WERI-Rb-1 (cell line): ENCODE measurements at regions not wholly inside any gene's neighbourhood (a gene's known extent, or its start where the extent isn't known, plus 50 kb on each side); places are given as distances from the start of the nearest gene placed in this dataset.

Source experiments
- DNase-seq: peaks from one replicate; pipeline ENCODE4 v3.0.0-alpha.2; 2020
- H3K27ac ChIP-seq: fragments of 250-450 bp; sonication (Bioruptor Pico); 2 replicates; pipeline ENCODE4 v1.5.1; 2020; ENCODE audit warnings: mild to moderate bottlenecking, moderate library complexity
- H3K27me3 ChIP-seq: fragments of 250-450 bp; sonication (Bioruptor Pico); 2 replicates; pipeline ENCODE4 v1.5.1; 2021; ENCODE audit warnings: mild to moderate bottlenecking, low read depth, moderate library complexity; ENCODE audit not compliant: insufficient read depth, severe bottlenecking
- H3K36me3 ChIP-seq: fragments of 250-450 bp; sonication (Bioruptor Pico); 2 replicates; pipeline ENCODE4 v1.5.1; 2020; ENCODE audit warnings: mild to moderate bottlenecking, moderate library complexity
- H3K4me3 ChIP-seq: 2 replicates; pipeline ENCODE4 v1.5.1; 2011; ENCODE audit warnings: low read depth, mild to moderate bottlenecking, control low read depth, low read length
- H3K9me3 ChIP-seq: fragments of 250-450 bp; sonication (Bioruptor Pico); 2 replicates; pipeline ENCODE4 v1.5.1; 2021; ENCODE audit warnings: mild to moderate bottlenecking, moderate library complexity; ENCODE audit not compliant: severe bottlenecking
- TF ChIP-seq, protein P1 (sequence below): IDR thresholded peaks from 2 replicates; pipeline ENCODE4 v1.5.1; 2011; ENCODE audit warnings: low read depth, mild to moderate bottlenecking, control low read depth, inconsistent platforms, low read length

DNA sequence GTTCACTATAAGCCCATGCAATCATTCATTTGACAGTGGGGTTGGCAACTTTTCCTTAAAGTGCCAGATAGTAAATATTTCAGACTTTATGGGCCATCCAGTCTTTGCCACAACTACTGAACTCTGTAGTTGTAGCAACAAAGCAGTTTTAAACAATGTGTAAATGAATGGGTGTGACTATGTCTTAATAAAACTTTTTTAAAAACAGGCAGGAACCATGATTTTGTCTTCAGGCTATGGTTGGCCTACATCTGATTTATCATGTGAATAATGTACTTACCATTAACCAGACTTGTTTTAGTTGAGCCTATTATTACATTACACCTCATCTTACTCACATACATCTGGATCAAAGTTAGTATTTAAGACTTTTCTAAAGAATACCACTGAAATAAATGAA lies 361.6 kb downstream of the GABRG2 start:
- TF ChIP-seq, protein P1, sequence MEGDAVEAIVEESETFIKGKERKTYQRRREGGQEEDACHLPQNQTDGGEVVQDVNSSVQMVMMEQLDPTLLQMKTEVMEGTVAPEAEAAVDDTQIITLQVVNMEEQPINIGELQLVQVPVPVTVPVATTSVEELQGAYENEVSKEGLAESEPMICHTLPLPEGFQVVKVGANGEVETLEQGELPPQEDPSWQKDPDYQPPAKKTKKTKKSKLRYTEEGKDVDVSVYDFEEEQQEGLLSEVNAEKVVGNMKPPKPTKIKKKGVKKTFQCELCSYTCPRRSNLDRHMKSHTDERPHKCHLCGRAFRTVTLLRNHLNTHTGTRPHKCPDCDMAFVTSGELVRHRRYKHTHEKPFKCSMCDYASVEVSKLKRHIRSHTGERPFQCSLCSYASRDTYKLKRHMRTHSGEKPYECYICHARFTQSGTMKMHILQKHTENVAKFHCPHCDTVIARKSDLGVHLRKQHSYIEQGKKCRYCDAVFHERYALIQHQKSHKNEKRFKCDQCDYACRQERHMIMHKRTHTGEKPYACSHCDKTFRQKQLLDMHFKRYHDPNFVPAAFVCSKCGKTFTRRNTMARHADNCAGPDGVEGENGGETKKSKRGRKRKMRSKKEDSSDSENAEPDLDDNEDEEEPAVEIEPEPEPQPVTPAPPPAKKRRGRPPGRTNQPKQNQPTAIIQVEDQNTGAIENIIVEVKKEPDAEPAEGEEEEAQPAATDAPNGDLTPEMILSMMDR, result no peak
- no peak overlapping the region for H3K4me3 ChIP-seq
- no peaks in the 10 kb centered on the region for H3K36me3 ChIP-seq
- H3K9me3 ChIP-seq, result no peaks in the 10 kb centered on the region
- H3K27ac ChIP-seq, result no peak overlapping the region
- DNase-seq, result no peak
- H3K27me3 ChIP-seq, result peaks cover 19% of the 10 kb centered on the region

DNA sequence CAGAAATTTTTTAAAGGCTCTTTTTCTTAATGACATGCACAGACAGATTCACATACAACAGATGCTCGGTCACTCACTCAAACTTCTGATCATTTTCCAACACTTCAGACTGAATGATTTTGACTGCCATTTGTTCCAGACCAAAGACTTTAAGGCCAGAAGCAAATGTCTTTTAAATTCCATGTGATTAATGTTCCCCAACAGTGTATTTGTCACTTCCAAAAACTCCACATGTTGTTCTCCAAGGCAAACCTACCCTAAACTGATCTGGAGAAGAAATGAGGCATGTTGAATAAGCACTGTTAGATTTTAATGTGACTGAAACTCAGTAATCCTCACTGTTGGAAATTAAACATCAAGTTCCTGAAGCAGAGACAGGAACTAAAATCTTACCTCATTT lies 366.7 kb downstream of the GABRG2 start:
- TF ChIP-seq, protein P1, result no peak
- H3K36me3 ChIP-seq, result no peaks in the 10 kb centered on the region

DNA sequence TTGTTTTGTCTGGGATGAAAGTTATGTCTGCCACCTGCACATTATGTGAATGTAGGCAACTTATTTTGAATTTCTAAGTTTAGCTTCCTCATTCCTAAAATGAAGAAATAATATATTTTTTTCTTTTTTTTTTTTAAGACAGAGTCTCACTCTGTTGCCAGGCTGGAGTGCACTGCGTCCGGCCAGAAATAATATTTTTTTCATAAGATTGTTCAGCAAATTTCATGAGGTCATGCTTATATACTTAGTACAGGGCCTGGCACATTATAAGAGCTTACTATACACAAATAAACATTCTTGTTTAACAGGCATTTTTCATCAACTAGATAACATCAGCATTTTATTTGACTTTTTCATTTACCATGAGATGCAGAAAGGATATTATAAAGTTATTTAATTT lies 368.5 kb downstream of the GABRG2 start:
- no peak for DNase-seq
- Histone ChIP-seq H3K4me3 (no peak overlapping the region), H3K9me3 (no peaks in the 10 kb centered on the region), H3K27me3 (peaks cover 7% of the 10 kb centered on the region), H3K27ac (no peak overlapping the region), H3K36me3 (no peaks in the 10 kb centered on the region)
- TF ChIP-seq, protein P1, result no peak

More for the DNA sequence above, 366.7 kb downstream of the GABRG2 start:
- no peak overlapping the region for H3K27ac ChIP-seq
- no peak overlapping the region for H3K4me3 ChIP-seq
- DNase-seq, result no peak
- H3K27me3 ChIP-seq, result peaks cover 5% of the 10 kb centered on the region
- H3K9me3 ChIP-seq, result no peaks in the 10 kb centered on the region

DNA sequence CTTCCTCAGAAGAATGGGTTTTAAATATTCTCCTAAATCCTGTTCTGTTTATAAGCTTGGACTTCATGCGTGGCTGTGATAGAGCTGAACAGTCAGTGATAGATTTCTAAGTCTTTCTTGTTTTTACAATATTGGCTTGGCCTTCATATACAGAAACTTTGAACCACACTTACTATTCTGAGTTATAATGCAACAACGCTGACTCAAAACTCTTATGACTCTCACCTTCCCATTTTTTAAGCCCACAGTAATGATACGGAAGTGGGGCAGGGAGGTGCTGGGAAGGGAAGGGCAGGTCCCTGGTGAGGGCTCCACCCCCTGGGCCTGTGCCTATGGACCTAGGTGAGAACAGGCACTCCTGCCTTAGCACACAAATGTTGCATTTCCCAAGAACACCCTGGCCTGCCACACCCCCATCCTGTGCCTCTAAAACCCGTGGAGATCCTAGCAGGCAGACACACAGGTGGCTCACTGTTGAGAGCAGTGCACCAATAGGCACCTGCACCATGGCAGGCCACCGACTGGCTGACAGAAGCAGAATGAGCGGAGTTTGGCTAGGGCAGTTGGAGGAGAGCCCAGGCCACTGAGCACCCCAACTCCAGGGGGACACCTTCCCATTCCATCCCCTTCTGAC lies 376.7 kb downstream of the GABRG2 start:
- Histone ChIP-seq H3K4me3 (no peak overlapping the region), H3K9me3 (no peaks in the 10 kb centered on the region), H3K36me3 (no peaks in the 10 kb centered on the region), H3K27me3 (peaks cover 22% of the 10 kb centered on the region), H3K27ac (no peak overlapping the region)
- TF ChIP-seq, protein P1, result no peak
- DNase-seq, result no peak

DNA sequence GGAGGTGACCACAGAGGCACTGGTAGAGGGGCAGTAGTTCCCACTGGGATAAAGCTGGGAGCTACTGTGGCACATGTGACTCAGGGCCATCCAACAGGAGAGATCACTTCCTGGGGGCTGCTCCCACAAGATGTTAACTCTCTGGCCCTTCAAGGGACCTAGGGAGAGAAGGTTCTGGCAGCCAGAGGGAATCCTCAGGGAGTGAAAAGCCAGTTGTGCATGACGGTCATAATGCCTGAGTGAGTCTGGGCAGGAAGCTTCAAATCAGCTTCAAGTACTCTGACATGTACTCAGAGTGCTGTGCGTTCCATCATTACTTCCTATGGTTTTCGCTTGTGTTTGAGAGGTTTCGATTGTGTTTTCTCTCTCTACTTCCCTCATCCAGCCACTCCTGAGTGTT lies 388.5 kb downstream of the GABRG2 start:
- Histone ChIP-seq H3K9me3 (no peaks in the 10 kb centered on the region), H3K27me3 (peaks cover 17% of the 10 kb centered on the region)
- TF ChIP-seq, protein P1, result no peak

DNA sequence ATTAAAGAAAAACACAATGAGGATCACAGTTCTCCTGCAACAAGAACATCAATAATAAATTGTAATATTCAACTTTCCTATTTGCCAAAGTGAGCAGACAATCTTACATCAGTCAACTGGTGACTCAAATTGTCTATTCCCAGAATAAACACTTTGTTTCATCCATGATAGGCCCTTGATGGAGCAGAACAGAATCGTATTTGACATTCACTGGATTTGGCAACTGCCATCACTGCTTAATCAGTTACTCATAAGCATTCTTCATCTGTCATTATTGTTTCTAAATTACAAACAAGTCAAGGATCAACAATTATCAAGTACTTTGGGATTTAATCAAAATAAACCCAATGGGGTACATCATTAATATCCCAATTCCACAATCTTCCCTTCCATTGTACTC lies 398.4 kb downstream of the GABRG2 start:
- no peak overlapping the region for H3K27ac ChIP-seq
- H3K36me3 ChIP-seq, result no peaks in the 10 kb centered on the region
- TF ChIP-seq, protein P1, result no peak
- no peak overlapping the region for H3K4me3 ChIP-seq
- peaks cover 8% of the 10 kb centered on the region for H3K27me3 ChIP-seq
- H3K9me3 ChIP-seq, result no peaks in the 10 kb centered on the region
- DNase-seq, result no peak

More for the DNA sequence above, 388.5 kb downstream of the GABRG2 start:
- DNase-seq, result no peak
- Histone ChIP-seq H3K4me3 (no peak overlapping the region), H3K27ac (no peak overlapping the region), H3K36me3 (no peaks in the 10 kb centered on the region)
